K562 (cell line): ENCODE measurements at regions not wholly inside any gene's neighbourhood (a gene's known extent, or its start where the extent isn't known, plus 50 kb on each side); places are given as distances from the start of the nearest gene placed in this dataset.

Experiments
- ATAC-seq: fragments of 200-7000 bp; cut with Tn5 transposase; 3 replicates; pipeline ENCODE4 v1.9.1; 2020; ENCODE audit warnings: moderate library complexity
- BruUV-seq: library from RNA; stranded (reverse); fragments of 400-500 nt; replicated peaks from 2 replicates; lab custom pipeline; 2021; lab: Mats Ljungman, UMichigan
- CTCF ChIA-PET: fragments of 300-600 bp; formaldehyde crosslinking; extraction: SDS; loops from one replicate; lab custom pipeline; 2021; ENCODE audit warnings: low intra/inter-chr PET ratio; lab: Yijun Ruan, JAX
- POLR2A ChIA-PET: fragments of 300-600, 350-650 bp; sonication (Branson Sonifier 250); formaldehyde crosslinking; extraction: SDS; loops from one replicate; lab custom pipeline; 2021; ENCODE audit warnings: antibody characterized with exemption, inconsistent platforms; lab: Yijun Ruan, JAX
- DNase-seq, 4 experiments: peaks; one replicate each; pipeline versions ENCODE4 v3.0.0 to v3.0.0-alpha.2; 2011 to 2018; ENCODE audit warnings: low spot score in 3 of 4, mixed read lengths in 3 of 4; ENCODE audit errors: extremely low read depth in 1 of 4
- FAIRE-seq: peaks from 2 replicates; lab custom pipeline; 2011; peaks lifted over from hg19 to GRCh38; lab: Jason Lieb, UNC
- H2AFZ ChIP-seq: 2 replicates; pipeline ENCODE4 v1.6.0; 2011; ENCODE audit warnings: low read depth, low read length, control low read depth, inconsistent platforms
- H3K27ac ChIP-seq: fragments of 200-600 bp; 3 replicates; pipeline ENCODE4 v1.8.0; 2011; ENCODE audit warnings: low read depth, mild to moderate bottlenecking, control low read depth, inconsistent platforms, low read length, moderate library complexity, mixed read lengths; ENCODE audit errors: extremely low read depth
- H3K27me3 ChIP-seq, 2 experiments: fragments of 300-600 bp in 1 of 2; 2 replicates in 1 of 2; 3 replicates in 1 of 2; pipeline versions ENCODE4 v1.6.0 to v1.8.0; 2011; ENCODE audit warnings: inconsistent platforms in 2 of 2, low read length in 2 of 2, mild to moderate bottlenecking in 1 of 2, mixed read lengths in 1 of 2, moderate library complexity in 1 of 2; ENCODE audit not compliant: control insufficient read depth in 2 of 2, insufficient read depth in 2 of 2
- H3K36me3 ChIP-seq: fragments of 300-600 bp; 3 replicates; pipeline ENCODE4 v1.8.0; 2011; ENCODE audit warnings: mild to moderate bottlenecking, low read length, inconsistent platforms; ENCODE audit not compliant: control insufficient read depth, insufficient read depth
- H3K4me1 ChIP-seq, 2 experiments: fragments of 200-600 bp in 1 of 2; replicated peaks in 1 of 2; 2 replicates in 1 of 2; 3 replicates in 1 of 2; pipeline versions ENCODE4 v1.5.1 to v1.8.0; 2011; ENCODE audit warnings: inconsistent platforms in 2 of 2, low read length in 2 of 2, mild to moderate bottlenecking in 1 of 2, mixed read lengths in 1 of 2, moderate library complexity in 1 of 2; ENCODE audit not compliant: control insufficient read depth in 2 of 2, insufficient read depth in 2 of 2
- H3K4me2 ChIP-seq: 2 replicates; pipeline ENCODE4 v1.6.1; 2011; ENCODE audit warnings: low read length, control low read depth, inconsistent platforms, mixed read lengths; ENCODE audit not compliant: insufficient read depth
- H3K4me3 ChIP-seq: fragments of 200-600 bp; sonication (generic), shearing (Covaris generic); 2 replicates; pipeline ENCODE4 v1.5.1; 2016; ENCODE audit warnings: control low read depth, inconsistent platforms
- H3K79me2 ChIP-seq: fragments of 200-600 bp; 3 replicates; pipeline ENCODE4 v1.8.0; 2011; ENCODE audit warnings: low read length, inconsistent platforms; ENCODE audit not compliant: control insufficient read depth, insufficient read depth
- H3K9ac ChIP-seq, 2 experiments: 2 replicates each; pipeline versions ENCODE4 v1.6.0 to v1.6.1; 2011; ENCODE audit warnings: low read depth in 2 of 2, low read length in 2 of 2, control low read depth in 1 of 2, inconsistent platforms in 1 of 2, mild to moderate bottlenecking in 1 of 2, mixed read lengths in 1 of 2; ENCODE audit not compliant: insufficient read depth in 1 of 2
- H3K9me1 ChIP-seq: one replicate; pipeline ENCODE4 v1.6.0; 2011; ENCODE audit warnings: inconsistent platforms, mild to moderate bottlenecking, low read length, moderate library complexity; ENCODE audit not compliant: control insufficient read depth, insufficient read depth
- H3K9me3 ChIP-seq: replicated peaks from 2 replicates; pipeline ENCODE4 v1.5.1; 2011; ENCODE audit warnings: low read depth, low read length, inconsistent platforms; ENCODE audit not compliant: control insufficient read depth, insufficient read depth
- H4K20me1 ChIP-seq: replicated peaks from 2 replicates; pipeline ENCODE4 v1.6.1; 2011; ENCODE audit warnings: low read length, inconsistent platforms, mixed read lengths; ENCODE audit not compliant: control insufficient read depth, insufficient read depth
- CTCF ChIP-seq, 3 experiments: IDR thresholded peaks in 2 of 3; conservative IDR thresholded peaks in 1 of 3; 2 replicates each; pipeline ENCODE4 v1.5.1; 2011 to 2012; ENCODE audit warnings: low read length in 3 of 3, mild to moderate bottlenecking in 3 of 3, control low read depth in 2 of 3, improper control_type of control experiment in 1 of 3, inconsistent platforms in 1 of 3, low read depth in 1 of 3, mixed read lengths in 1 of 3, moderate library complexity in 1 of 3; ENCODE audit not compliant: insufficient read depth in 2 of 3
- CXXC5 ChIP-seq: fragments of 250-450 bp; sonication (Bioruptor Pico); IDR thresholded peaks from 2 replicates; pipeline ENCODE4 v1.8.0; 2022; ENCODE audit warnings: inconsistent platforms, mild to moderate bottlenecking, moderate library complexity
- GTF2B ChIP-seq: IDR thresholded peaks from 2 replicates; pipeline ENCODE4 v1.6.1; 2011; ENCODE audit not compliant: insufficient read length; ENCODE audit errors: extremely low read depth
- NFYB ChIP-seq: IDR thresholded peaks from 2 replicates; pipeline ENCODE4 v1.6.1; 2011; ENCODE audit warnings: mild to moderate bottlenecking, moderate library complexity; ENCODE audit not compliant: insufficient read length; ENCODE audit errors: extremely low read depth
- PHF21A ChIP-seq: fragments of 450-650 bp; IDR thresholded peaks from 2 replicates; pipeline ENCODE4 v1.6.1; 2017; ENCODE audit warnings: low read depth, borderline replicate concordance
- POU5F1 ChIP-seq: fragments of 150-350 bp; IDR thresholded peaks from 2 replicates; pipeline ENCODE4 v1.6.1; 2014; ENCODE audit warnings: borderline replicate concordance, low read length, low read depth, mild to moderate bottlenecking; ENCODE audit not compliant: partially characterized antibody
- WGBS: fragments of 100-300 bp; shearing (Covaris generic); methylation state at CpG from one replicate; pipeline ENCODE4 v1.1.6; 2016; ENCODE audit warnings: low coverage, mixed read lengths; ENCODE audit not compliant: insufficient coverage; ENCODE audit errors: missing lambda C conversion rate; 5-methylcytosine and 5-hydroxymethylcytosine counted together
- in situ Hi-C: fragments of 300-500 bp; cut with MboI; formaldehyde crosslinking; loops from 4 replicates; pipeline ENCODE4 v1.15.0; 2018; ENCODE audit warnings: inconsistent platforms, mixed read lengths
- intact Hi-C: fragments of 100-400 bp; cut with micrococcal nuclease; formaldehyde crosslinking; loops from 2 replicates; pipeline ENCODE4 v1.14.2; 2022

GRCh38 chr3:535566-536416 lies 339.2 kb downstream of the CHL1 start:
- TF ChIP-seq PHF21A, result no peak
- peak; percentile 41; the same call in 1 of the 2 replicates for TF ChIP-seq CXXC5 (CRISPR knock-in tag)
- no peak for TF ChIP-seq POU5F1
- peak; percentile 21 for TF ChIP-seq NFYB
- TF ChIP-seq CTCF (IDR thresholded peaks at IDR 0.05 in 2 of 3, conservative IDR thresholded peaks at IDR 0.05 in 1 of 3; ENCODE audit: insufficient read depth in 2 of 3, low read depth in 1 of 3, low read length in 3 of 3), result 0 out of 6 replicates have a peak, but pooled peaks of 1 of the 3 experiments have one; percentile 17
- TF ChIP-seq GTF2B, result no peak
- CTCF ChIA-PET, result no interaction called here
- DNase-seq, result peak in 1 of 4 experiments; percentile 6
- H3K79me2 ChIP-seq, result no peaks in the 10 kb centered on the region
- no peak overlapping the region for H3K9ac ChIP-seq
- no peak for FAIRE-seq
- H2AFZ ChIP-seq, result no peak overlapping the region
- 2% methylated on average over 40 of the region's 51 CpGs for WGBS
- H3K4me1 ChIP-seq, result peaks cover 0 to 3% of the 10 kb centered on the region in 2 experiments; a peak in 1 of 5 replicates
- H3K27me3 ChIP-seq, result no peaks in the 10 kb centered on the region
- peak; percentile 53; the same call in 2 of the 3 replicates for ATAC-seq
- in situ Hi-C loops, result no loop called here
- intact Hi-C loops, result no loop called here
- H3K4me2 ChIP-seq, result no peak overlapping the region
- H3K36me3 ChIP-seq, result no peaks in the 10 kb centered on the region
- no peak overlapping the region for H3K27ac ChIP-seq
- BruUV-seq, result no TSS peak
- H4K20me1 ChIP-seq, result no peaks in the 10 kb centered on the region
- H3K4me3 ChIP-seq, result no peak overlapping the region
- peaks cover 4% of the 10 kb centered on the region for H3K9me3 ChIP-seq
- POLR2A ChIA-PET, result interaction anchor here (0.7 kb wide), 1 partner anchor 15 kb away, joined by 3 read pairs; no protein-coding TSS in a partner anchor
- no peaks in the 10 kb centered on the region for H3K9me1 ChIP-seq
